ENCODE measurements at regions not wholly inside any gene's neighbourhood (a gene's known extent, or its start where the extent isn't known, plus 50 kb on each side); places are given as distances from the start of the nearest gene placed in this dataset.
"Not testable (repeated sequence)": the region's sequence is repeated elsewhere in the genome, so short reads cannot be mapped to it uniquely, and the experiment has no call there.

DNA sequence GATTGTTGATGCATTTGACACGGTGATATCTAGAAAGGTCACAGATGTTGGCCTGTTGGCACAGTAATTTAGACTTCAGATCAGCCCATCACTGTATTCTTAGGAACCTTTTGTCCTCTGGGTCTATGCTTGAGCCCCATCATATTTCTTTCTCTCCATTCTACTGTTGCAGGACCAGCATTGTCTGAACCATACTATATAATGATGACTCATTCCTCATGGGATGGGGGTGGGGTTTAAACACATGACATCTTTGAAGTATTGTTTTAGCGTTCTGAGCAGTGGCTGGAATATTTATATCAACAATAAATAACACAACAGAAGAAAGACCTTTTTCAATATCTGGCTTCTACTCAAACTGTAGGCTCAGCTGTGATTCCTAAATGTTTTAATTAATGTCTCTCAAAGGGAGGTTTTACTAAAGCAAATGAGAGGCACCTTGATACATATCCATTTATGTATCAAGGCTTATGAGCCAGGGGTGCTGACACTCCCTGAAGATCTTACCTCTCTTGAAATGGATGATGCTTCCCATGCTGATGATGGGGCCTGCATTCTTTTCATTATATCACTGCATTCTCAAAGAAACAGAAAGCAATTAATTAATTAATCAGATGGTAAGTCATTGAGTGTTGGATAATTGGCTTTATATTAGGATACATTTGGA, 379.0 kb upstream of the GOT2 start:
- DNase-seq (ENCODE audit: low spot score in 2 of 2): no peak
- TF ChIP-seq, protein P1, sequence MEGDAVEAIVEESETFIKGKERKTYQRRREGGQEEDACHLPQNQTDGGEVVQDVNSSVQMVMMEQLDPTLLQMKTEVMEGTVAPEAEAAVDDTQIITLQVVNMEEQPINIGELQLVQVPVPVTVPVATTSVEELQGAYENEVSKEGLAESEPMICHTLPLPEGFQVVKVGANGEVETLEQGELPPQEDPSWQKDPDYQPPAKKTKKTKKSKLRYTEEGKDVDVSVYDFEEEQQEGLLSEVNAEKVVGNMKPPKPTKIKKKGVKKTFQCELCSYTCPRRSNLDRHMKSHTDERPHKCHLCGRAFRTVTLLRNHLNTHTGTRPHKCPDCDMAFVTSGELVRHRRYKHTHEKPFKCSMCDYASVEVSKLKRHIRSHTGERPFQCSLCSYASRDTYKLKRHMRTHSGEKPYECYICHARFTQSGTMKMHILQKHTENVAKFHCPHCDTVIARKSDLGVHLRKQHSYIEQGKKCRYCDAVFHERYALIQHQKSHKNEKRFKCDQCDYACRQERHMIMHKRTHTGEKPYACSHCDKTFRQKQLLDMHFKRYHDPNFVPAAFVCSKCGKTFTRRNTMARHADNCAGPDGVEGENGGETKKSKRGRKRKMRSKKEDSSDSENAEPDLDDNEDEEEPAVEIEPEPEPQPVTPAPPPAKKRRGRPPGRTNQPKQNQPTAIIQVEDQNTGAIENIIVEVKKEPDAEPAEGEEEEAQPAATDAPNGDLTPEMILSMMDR (IDR thresholded peaks at IDR 0.05): no peak
- no peak for TF ChIP-seq POLR2A (IDR thresholded peaks at IDR 0.05)
- intact Hi-C loops (cut with DNase I; ENCODE audit: low total_unique reads): no loop called here
- WGBS, 2 donors: 54 to 61% methylated on average over 2 of the region's 2 CpGs
- H3K4me3 ChIP-seq (ENCODE audit: low read depth, poor library complexity, severe bottlenecking): no peak overlapping the region

DNA sequence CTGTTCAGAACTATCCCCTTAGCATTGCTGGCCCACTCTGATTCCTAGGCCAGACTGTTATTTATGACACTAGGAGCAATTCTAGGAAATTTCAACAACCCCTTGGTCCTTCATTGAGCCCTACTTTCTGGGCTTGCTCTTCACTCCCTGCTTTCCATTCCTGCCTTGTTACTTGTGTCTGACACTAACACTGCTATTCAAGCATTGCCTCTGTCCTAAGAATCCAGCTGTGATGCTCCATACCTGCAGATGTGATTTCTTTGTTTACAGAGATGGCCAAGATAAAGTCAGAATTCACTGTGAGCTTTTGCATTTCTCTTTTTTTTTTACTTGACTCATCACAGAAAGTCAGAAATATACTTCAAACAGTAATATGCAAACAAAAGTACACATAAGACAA, 377.2 kb upstream of the GOT2 start:
- intact Hi-C loops (cut with DNase I; ENCODE audit: low total_unique reads): no loop called here
- DNase-seq (ENCODE audit: low spot score in 2 of 2): no peak
- no peak for TF ChIP-seq POLR2A (IDR thresholded peaks at IDR 0.05)
- TF ChIP-seq, protein P1 (IDR thresholded peaks at IDR 0.05): no peak
- no peak overlapping the region for H3K4me3 ChIP-seq (ENCODE audit: low read depth, poor library complexity, severe bottlenecking)

DNA sequence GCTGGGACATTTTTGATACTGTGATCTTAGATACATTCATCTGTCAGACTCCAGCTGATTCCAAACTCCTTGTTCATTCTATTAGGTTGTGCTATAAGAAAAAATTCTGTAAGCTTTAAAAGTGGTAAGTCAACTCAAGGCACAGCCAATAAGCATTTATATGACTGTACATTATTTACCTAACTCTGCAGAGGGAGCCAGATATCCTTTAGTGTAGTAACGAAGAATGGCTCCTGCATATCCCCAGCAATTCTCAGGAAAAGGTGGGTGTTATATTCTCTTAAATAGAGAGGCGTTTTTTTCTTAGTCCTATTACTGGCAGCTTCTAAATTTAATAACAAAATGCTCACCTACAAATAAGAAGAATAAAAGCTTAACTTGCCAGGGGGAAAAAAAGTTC, 374.3 kb upstream of the GOT2 start:
- no peak for TF ChIP-seq POLR2A (IDR thresholded peaks at IDR 0.05)
- TF ChIP-seq, protein P1 (IDR thresholded peaks at IDR 0.05): no peak
- intact Hi-C loops (cut with DNase I; ENCODE audit: low total_unique reads): no loop called here
- no peak for DNase-seq (ENCODE audit: low spot score in 2 of 2)
- 51 to 52% methylated on average over 2 of the region's 2 CpGs for WGBS, 2 donors
- no peak overlapping the region for H3K4me3 ChIP-seq (ENCODE audit: low read depth, poor library complexity, severe bottlenecking)

GRCh38 chr16:59096682-59097081, 362.6 kb upstream of the GOT2 start:
- H3K4me3 ChIP-seq (ENCODE audit: low read depth, poor library complexity, severe bottlenecking); intact Hi-C loops (cut with DNase I; ENCODE audit: low total_unique reads); DNase-seq (ENCODE audit: low spot score in 2 of 2): not testable (repeated sequence)
- 90 to 93% methylated on average over 9 of the region's 9 CpGs for WGBS, 2 donors

- DNase-seq (ENCODE audit: low spot score in 2 of 2): no peak
- intact Hi-C loops (cut with DNase I; ENCODE audit: low total_unique reads): no loop called here
- 50 to 67% methylated on average over 1 of the region's 1 CpG for WGBS, 2 donors
- no peak overlapping the region for H3K4me3 ChIP-seq (ENCODE audit: low read depth, poor library complexity, severe bottlenecking)
- no peak for TF ChIP-seq POLR2A (IDR thresholded peaks at IDR 0.05)
- TF ChIP-seq, protein P1 (IDR thresholded peaks at IDR 0.05): no peak
These were observed 356.4 kb upstream of the GOT2 start for GRCh38 chr16:59090541-59090940.

DNA sequence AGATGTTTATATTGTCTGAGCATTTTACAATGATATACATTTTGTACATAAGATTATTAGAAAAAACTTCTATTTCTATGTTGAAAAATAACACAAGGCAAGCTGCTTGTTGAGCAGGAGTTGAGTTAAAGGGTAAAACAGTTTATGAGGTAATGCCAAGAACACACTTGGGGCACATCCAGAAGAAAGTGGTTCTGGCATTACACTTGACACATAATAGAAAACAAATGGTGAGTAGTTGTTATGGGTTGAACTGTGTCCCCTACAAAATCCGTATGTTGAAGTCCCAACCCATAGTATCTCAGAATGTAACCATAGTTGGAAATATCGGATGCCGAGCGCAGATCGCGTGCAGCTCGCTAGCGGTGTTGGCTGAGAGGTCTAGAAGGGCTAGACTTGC, 354.3 kb upstream of the GOT2 start:
- TF ChIP-seq POLR2A (IDR thresholded peaks at IDR 0.05): no peak
- TF ChIP-seq, protein P1 (IDR thresholded peaks at IDR 0.05): no peak
- no peak overlapping the region for H3K4me3 ChIP-seq (ENCODE audit: low read depth, poor library complexity, severe bottlenecking)
- DNase-seq (ENCODE audit: low spot score in 2 of 2): no peak
- WGBS, 2 donors: 86 to 91% methylated on average over 8 of the region's 8 CpGs
- intact Hi-C loops (cut with DNase I; ENCODE audit: low total_unique reads): no loop called here

Measured in lower leg skin (tissue), 4 donors.